HG02759 (cell line): ENCODE measurements at regions not wholly inside any gene's neighbourhood (a gene's known extent, or its start where the extent isn't known, plus 50 kb on each side); places are given as distances from the start of the nearest gene placed in this dataset.
"Not testable (repeated sequence)": the region's sequence is repeated elsewhere in the genome, so short reads cannot be mapped to it uniquely, and the experiment has no call there.

Experiments used
- ATAC-seq: cut with Tn5 transposase; IDR thresholded peaks from one replicate; pipeline ENCODE4 v1.9.1; 2021; ENCODE audit warnings: mild to moderate bottlenecking, moderate library complexity; ENCODE audit not compliant: unreplicated experiment

DNA sequence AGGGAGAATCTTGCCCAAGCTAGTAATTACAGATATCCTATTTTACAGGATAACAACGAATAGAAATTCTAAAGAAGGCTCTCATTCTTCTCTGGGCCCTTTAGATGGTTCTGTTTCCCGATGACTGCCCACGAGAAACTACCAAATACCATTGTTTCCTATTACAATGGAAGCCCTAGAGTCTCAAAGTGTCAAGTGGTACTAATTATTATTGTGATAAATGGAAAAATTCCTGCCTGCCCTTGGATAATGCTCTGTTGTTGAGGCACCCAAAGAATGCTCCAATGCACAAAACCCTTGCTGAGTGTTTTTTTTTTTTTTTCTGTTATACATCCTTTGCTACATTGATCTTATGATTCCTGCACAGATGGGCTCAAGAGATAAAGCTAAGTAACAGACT lies 504.5 kb downstream of the XPNPEP1 start:
- ATAC-seq = no peak

DNA sequence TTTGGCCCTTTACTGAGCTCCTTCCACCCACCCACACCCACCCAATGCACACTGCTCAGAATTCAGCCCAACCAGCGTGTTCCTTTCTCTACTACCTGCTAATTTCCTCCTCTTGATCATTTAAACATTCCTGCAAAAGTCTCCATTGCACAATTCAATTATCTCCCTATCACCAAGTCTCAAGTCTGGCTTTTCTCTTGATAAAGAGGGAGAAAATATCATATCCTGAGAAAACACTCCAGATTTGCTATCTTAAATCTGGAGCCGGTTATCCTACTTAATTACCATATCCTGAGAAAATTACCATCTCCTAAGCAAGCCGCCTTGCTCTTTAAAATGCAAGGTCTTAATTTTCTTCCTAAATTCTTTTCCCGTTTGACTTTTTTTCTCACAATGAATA lies 505.5 kb downstream of the XPNPEP1 start:
- no peak for ATAC-seq

GRCh38 chr10:109412353-109412752 lies 511.0 kb downstream of the XPNPEP1 start:
- ATAC-seq = no peak

GRCh38 chr10:109411917-109412316 lies 511.4 kb downstream of the XPNPEP1 start:
- no peak for ATAC-seq

GRCh38 chr10:109405338-109405737 lies 518.0 kb downstream of the XPNPEP1 start:
- ATAC-seq = no peak

GRCh38 chr10:109403551-109403950 lies 519.8 kb downstream of the XPNPEP1 start:
- no peak for ATAC-seq

- no peak for ATAC-seq
These were observed 529.9 kb downstream of the XPNPEP1 start for GRCh38 chr10:109393425-109393824.

GRCh38 chr10:109386921-109387320 lies 536.4 kb downstream of the XPNPEP1 start:
- ATAC-seq = no peak

DNA sequence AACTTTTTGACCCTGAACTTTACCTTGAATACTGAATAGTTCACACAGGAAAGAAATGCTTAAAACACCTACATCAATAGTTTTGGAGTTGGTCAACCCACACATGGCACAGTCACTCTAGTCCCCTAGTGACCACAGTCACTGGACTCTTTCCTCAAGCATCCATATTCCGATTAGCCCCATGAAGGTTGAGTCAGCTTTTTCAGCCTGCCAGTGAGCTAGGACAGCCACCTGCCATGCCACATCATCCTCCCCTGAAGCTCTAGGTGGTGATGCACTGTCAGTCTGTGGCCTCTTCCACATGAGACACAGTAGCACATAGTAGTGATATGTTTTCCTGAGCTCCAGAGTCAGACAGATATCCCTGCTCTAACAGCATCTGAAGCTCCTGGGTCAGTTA lies 537.2 kb downstream of the XPNPEP1 start:
- no peak for ATAC-seq

DNA sequence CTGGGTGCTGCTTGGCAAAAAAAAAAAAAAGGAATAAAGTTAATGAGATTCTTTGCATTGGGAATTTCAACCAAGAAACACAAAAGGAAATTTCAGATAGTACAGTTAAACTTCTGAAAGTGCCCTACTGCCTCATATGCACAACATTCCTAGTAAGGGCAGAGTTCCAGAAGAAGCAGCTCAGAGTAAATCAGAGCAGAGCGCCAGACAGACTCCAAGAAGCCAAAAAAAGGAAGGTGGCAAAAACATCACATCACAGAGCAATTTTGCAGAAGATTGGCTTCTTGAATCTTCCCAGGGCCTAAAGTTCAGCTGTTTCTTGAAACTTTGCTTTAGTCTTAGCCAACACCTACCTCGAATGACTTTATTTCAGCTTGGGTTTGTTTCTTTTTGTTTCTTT lies 544.1 kb downstream of the XPNPEP1 start:
- ATAC-seq = no peak

DNA sequence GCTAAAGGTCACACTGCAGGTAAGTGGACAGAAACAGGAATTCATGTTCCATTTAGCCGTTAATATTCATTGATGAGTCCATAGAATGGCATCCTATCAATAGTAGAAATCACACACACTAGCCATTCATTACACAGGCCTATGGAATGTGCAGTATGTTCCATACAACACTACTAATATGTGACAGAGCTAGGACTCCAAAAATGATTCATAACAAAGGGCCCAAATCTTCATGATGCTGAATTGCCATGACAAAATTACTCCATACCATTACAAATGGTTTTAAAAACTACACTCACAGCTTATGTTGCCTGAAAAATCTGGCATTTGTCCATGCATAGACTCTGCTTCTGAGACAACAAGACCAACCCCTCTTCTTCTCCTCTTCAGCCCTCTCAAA lies 549.1 kb downstream of the XPNPEP1 start:
- ATAC-seq = no peak

GRCh38 chr10:109359316-109359715 lies 564.0 kb downstream of the XPNPEP1 start:
- no peak for ATAC-seq

DNA sequence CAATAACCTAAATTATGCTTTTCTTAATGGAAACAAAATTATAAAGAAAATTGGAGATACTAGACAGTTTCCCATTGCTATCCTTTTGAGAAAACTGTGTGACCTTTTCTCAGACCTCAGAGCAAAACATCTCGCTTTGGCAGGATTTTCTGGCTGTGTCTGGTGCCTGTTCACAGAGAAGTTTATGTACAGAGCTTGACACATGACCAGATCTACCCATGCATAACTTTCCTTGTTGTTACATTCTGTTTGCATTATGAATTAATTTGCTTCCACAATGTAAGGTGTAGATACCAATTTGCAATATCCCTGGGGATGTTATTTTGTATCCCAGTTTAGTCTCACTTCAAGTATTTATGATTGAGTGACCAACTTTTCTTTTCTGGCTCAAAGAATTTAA lies 565.0 kb downstream of the XPNPEP1 start:
- no peak for ATAC-seq

GRCh38 chr10:109348324-109348723 lies 575.0 kb downstream of the XPNPEP1 start:
- ATAC-seq = no peak

DNA sequence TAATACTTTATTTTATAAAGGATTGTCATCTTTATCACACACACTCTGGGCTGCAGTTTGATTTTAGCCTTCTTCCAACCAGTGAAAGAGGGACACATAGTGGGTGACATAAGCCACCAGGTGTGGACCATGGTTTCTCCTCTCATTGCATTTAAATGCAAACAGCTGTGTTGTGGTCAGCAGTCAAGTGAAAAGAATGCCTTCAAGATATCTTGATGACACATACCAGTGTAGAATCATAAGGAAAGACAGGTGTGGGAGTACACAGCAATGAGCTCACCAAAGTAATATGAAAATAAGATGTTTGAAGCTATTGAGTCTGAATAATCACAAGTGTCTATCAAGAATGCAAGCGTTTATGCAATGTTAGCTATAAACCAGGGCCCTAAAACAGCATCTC lies 580.0 kb downstream of the XPNPEP1 start:
- ATAC-seq = no peak

- no peak for ATAC-seq
These were observed 581.3 kb downstream of the XPNPEP1 start for GRCh38 chr10:109341986-109342385.

DNA sequence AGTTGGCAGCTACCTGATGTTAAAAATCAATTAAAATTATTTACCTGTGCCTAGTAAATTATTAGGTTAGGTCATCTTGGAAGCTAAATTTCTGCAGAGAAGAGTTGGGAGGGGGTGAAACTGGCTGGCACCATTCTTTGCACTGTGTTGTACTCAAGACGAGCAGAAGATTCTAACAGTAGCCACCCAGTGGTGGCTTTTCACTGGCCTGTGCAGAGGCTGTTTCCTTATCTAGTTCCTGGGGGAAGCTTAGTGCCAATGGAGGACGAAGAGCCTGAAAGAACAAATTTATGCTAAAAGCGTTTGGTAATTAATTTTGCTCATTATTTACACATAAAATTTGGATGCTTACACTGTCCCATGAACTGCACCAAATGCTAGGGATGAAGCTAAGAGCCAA lies 595.3 kb downstream of the XPNPEP1 start:
- no peak for ATAC-seq

- ATAC-seq = no peak
These were observed 596.0 kb downstream of the XPNPEP1 start for GRCh38 chr10:109327266-109327665.

- no peak for ATAC-seq
These were observed 598.6 kb downstream of the XPNPEP1 start for GRCh38 chr10:109324721-109325120.

DNA sequence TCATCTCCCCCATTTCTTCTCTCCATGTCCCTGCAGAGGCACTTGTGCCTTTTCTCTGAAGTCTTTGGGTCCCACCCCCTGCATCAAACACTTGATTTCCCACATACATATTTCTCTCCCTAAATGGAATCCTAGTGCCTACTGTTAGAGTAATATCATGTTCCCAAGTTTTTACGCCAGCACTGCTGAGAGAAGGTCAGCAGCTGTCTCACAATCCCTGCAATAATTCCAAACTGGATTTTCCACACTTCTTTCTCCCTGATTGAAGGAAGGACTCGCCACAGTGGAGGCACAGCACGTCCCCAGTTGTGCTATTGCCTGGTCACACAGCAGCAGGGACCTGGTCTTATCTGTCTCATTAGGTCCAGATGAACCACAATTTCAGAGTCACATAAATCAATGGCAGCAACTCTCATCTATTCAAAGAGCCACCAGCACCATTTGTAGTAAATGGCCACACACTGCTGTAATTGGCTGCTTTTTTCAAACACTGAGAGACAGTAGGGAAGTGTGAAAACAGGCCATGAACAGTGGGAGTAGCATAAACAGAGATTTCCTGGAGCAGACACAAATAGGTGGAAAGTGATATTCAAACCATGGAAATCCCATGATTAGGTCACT lies 605.5 kb downstream of the XPNPEP1 start:
- ATAC-seq = no peak

GRCh38 chr10:109314016-109314415 lies 609.3 kb downstream of the XPNPEP1 start:
- ATAC-seq = not testable (repeated sequence)

GRCh38 chr10:109312555-109312954 lies 610.8 kb downstream of the XPNPEP1 start:
- not testable (repeated sequence) for ATAC-seq

- no peak for ATAC-seq
These were observed 614.3 kb downstream of the XPNPEP1 start for GRCh38 chr10:109308971-109309370.
